DMS 273 (cell line): ENCODE measurements at regions not wholly inside any gene's neighbourhood (a gene's known extent, or its start where the extent isn't known, plus 50 kb on each side); places are given as distances from the start of the nearest gene placed in this dataset.

Source experiments
- DNase-seq: peaks from one replicate; lab custom pipeline; 2025; ENCODE audit not compliant: unreplicated experiment; lab: John Stamatoyannopoulos, UW

- DNase-seq = no peak
Observed at GRCh38 chr16:17885659-17886207, 415.0 kb upstream of the XYLT1 start.

- no peak for DNase-seq
Observed at GRCh38 chr16:17877821-17878360, 407.1 kb upstream of the XYLT1 start.

GRCh38 chr16:17866996-17867395 is 396.2 kb upstream of the XYLT1 start:
- DNase-seq = no peak

- DNase-seq = no peak
Observed at GRCh38 chr16:17861981-17862479, 391.3 kb upstream of the XYLT1 start.

- DNase-seq = no peak
Observed at GRCh38 chr16:17858061-17858460, 387.3 kb upstream of the XYLT1 start.

GRCh38 chr16:17853958-17854357 is 383.2 kb upstream of the XYLT1 start:
- no peak for DNase-seq

- no peak for DNase-seq
Observed at GRCh38 chr16:17852977-17853702, 382.4 kb upstream of the XYLT1 start.

- peak; percentile 55 for DNase-seq
Observed at GRCh38 chr16:17850581-17851250, 380.0 kb upstream of the XYLT1 start.

GRCh38 chr16:17847234-17847795 is 376.6 kb upstream of the XYLT1 start:
- no peak for DNase-seq

- no peak for DNase-seq
Observed at GRCh38 chr16:17846030-17846429, 375.3 kb upstream of the XYLT1 start.

- no peak for DNase-seq
Observed at GRCh38 chr16:17845031-17845430, 374.3 kb upstream of the XYLT1 start.

GRCh38 chr16:17843905-17844304 is 373.1 kb upstream of the XYLT1 start:
- DNase-seq = no peak

GRCh38 chr16:17839907-17840306 is 369.1 kb upstream of the XYLT1 start:
- DNase-seq = no peak

- DNase-seq = no peak
Observed at GRCh38 chr16:17839272-17839671, 368.5 kb upstream of the XYLT1 start.

- DNase-seq = no peak
Observed at GRCh38 chr16:17836868-17837602, 366.3 kb upstream of the XYLT1 start.

- DNase-seq = no peak
Observed at GRCh38 chr16:17835118-17835876, 364.5 kb upstream of the XYLT1 start.

- DNase-seq = no peak
Observed at GRCh38 chr16:17832738-17833137, 362.0 kb upstream of the XYLT1 start.

- DNase-seq = peak; percentile 8
Observed at GRCh38 chr16:17831330-17831729, 360.6 kb upstream of the XYLT1 start.

- DNase-seq = no peak
Observed at GRCh38 chr16:17830651-17831050, 359.9 kb upstream of the XYLT1 start.

GRCh38 chr16:17829811-17830210 is 359.1 kb upstream of the XYLT1 start:
- no peak for DNase-seq
